GM23338 (cell line): ENCODE measurements at regions not wholly inside any gene's neighbourhood (a gene's known extent, or its start where the extent isn't known, plus 50 kb on each side); places are given as distances from the start of the nearest gene placed in this dataset.

ENCODE experiments used
- CREB1 ChIP-seq: fragments of 250-450 bp; sonication (Bioruptor Pico); IDR thresholded peaks from 2 replicates; pipeline ENCODE4 v1.5.0; 2020; ENCODE audit warnings: low read depth, mild to moderate bottlenecking, moderate library complexity
- EZH2 ChIP-seq: fragments of 200-600 bp; sonication (generic); IDR thresholded peaks from one replicate; pipeline ENCODE4 v1.8.0; 2017; ENCODE audit warnings: antibody characterized with exemption, mild to moderate bottlenecking, low read depth; ENCODE audit not compliant: unreplicated experiment
- EZH2phosphoT487 ChIP-seq: fragments of 200-600 bp; sonication (generic); IDR thresholded peaks from one replicate; pipeline ENCODE4 v1.8.1; 2018; ENCODE audit warnings: antibody characterized with exemption; ENCODE audit not compliant: unreplicated experiment
- JUNB ChIP-seq: IDR thresholded peaks from one replicate; pipeline ENCODE4 v1.6.1; 2016; ENCODE audit warnings: antibody characterized with exemption; ENCODE audit not compliant: unreplicated experiment
- NANOG ChIP-seq: IDR thresholded peaks from 2 replicates; pipeline ENCODE4 v1.6.1; 2016; ENCODE audit warnings: antibody characterized with exemption, borderline replicate concordance
- POLR2AphosphoS5 ChIP-seq: IDR thresholded peaks from 2 replicates; pipeline ENCODE4 v1.6.1; 2016; ENCODE audit warnings: antibody characterized with exemption, low read depth
- STAT1 ChIP-seq: IDR thresholded peaks from one replicate; pipeline ENCODE4 v1.6.1; 2016; ENCODE audit warnings: antibody characterized with exemption; ENCODE audit not compliant: unreplicated experiment
- TF ChIP-seq, protein P1 (sequence below), 2 experiments: fragments of 200-600 bp in 1 of 2; sonication (generic) in 1 of 2; conservative IDR thresholded peaks; 2 replicates each; pipeline versions ENCODE4 v1.5.1 to v1.6.1; 2016 to 2017; ENCODE audit warnings: antibody characterized with exemption in 2 of 2, low read depth in 2 of 2, mild to moderate bottlenecking in 2 of 2, moderate library complexity in 1 of 2
- TF ChIP-seq, protein P2 (sequence below): IDR thresholded peaks from one replicate; pipeline ENCODE4 v1.6.1; 2018; ENCODE audit warnings: antibody characterized with exemption; ENCODE audit not compliant: unreplicated experiment
- TF ChIP-seq, protein P3 (sequence below): IDR thresholded peaks from 2 replicates; pipeline ENCODE4 v1.6.1; 2016; ENCODE audit warnings: antibody characterized with exemption
- TF ChIP-seq, protein P4 (sequence below): fragments of 250-450 bp; sonication (Bioruptor Pico); IDR thresholded peaks from 2 replicates; pipeline ENCODE4 v1.5.0; 2020; ENCODE audit warnings: mild to moderate bottlenecking, moderate library complexity

DNA sequence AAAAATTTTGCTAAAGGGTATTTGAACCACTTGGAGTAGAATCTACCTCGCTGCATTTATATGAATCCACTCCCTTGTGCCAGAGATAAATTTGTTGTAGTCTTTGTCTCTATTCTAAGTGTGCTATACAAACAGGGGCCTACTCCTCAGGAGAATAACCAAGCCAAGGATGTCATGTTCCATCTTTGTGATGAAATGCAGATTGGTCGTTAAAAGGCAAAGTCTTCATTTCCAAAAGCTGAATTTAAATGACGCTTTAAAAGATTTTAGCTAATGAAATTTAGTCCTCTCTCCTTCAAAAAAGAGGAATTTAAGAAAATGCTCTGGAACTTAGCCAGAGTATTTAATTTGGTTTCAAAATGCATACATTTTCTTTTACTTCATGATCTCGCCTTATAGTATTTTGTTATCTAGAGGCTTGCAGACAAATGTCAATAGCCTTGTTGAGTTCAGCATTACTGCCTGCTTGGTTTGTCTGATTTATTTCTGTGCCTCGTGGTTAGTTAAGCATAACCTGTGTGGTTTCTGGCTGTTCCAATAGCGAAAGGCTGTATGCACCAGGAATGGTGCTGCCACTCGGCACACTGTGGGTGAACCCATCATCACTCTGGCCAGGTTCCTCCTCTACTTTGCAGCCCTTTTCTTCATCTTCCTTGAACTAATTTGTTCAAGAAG lies 417.6 kb downstream of the ZNF521 start:
- TF ChIP-seq, protein P1, sequence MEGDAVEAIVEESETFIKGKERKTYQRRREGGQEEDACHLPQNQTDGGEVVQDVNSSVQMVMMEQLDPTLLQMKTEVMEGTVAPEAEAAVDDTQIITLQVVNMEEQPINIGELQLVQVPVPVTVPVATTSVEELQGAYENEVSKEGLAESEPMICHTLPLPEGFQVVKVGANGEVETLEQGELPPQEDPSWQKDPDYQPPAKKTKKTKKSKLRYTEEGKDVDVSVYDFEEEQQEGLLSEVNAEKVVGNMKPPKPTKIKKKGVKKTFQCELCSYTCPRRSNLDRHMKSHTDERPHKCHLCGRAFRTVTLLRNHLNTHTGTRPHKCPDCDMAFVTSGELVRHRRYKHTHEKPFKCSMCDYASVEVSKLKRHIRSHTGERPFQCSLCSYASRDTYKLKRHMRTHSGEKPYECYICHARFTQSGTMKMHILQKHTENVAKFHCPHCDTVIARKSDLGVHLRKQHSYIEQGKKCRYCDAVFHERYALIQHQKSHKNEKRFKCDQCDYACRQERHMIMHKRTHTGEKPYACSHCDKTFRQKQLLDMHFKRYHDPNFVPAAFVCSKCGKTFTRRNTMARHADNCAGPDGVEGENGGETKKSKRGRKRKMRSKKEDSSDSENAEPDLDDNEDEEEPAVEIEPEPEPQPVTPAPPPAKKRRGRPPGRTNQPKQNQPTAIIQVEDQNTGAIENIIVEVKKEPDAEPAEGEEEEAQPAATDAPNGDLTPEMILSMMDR (conservative IDR thresholded peaks at IDR 0.05; ENCODE audit: low read depth in 2 of 2): no peak
- TF ChIP-seq EZH2 (no peak), STAT1 (no peak), CREB1 (no peak), NANOG (no peak), EZH2phosphoT487 (no peak), POLR2AphosphoS5 (no peak), JUNB (no peak)
- TF ChIP-seq, protein P2, sequence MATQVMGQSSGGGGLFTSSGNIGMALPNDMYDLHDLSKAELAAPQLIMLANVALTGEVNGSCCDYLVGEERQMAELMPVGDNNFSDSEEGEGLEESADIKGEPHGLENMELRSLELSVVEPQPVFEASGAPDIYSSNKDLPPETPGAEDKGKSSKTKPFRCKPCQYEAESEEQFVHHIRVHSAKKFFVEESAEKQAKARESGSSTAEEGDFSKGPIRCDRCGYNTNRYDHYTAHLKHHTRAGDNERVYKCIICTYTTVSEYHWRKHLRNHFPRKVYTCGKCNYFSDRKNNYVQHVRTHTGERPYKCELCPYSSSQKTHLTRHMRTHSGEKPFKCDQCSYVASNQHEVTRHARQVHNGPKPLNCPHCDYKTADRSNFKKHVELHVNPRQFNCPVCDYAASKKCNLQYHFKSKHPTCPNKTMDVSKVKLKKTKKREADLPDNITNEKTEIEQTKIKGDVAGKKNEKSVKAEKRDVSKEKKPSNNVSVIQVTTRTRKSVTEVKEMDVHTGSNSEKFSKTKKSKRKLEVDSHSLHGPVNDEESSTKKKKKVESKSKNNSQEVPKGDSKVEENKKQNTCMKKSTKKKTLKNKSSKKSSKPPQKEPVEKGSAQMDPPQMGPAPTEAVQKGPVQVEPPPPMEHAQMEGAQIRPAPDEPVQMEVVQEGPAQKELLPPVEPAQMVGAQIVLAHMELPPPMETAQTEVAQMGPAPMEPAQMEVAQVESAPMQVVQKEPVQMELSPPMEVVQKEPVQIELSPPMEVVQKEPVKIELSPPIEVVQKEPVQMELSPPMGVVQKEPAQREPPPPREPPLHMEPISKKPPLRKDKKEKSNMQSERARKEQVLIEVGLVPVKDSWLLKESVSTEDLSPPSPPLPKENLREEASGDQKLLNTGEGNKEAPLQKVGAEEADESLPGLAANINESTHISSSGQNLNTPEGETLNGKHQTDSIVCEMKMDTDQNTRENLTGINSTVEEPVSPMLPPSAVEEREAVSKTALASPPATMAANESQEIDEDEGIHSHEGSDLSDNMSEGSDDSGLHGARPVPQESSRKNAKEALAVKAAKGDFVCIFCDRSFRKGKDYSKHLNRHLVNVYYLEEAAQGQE: no peak
- TF ChIP-seq, protein P3, sequence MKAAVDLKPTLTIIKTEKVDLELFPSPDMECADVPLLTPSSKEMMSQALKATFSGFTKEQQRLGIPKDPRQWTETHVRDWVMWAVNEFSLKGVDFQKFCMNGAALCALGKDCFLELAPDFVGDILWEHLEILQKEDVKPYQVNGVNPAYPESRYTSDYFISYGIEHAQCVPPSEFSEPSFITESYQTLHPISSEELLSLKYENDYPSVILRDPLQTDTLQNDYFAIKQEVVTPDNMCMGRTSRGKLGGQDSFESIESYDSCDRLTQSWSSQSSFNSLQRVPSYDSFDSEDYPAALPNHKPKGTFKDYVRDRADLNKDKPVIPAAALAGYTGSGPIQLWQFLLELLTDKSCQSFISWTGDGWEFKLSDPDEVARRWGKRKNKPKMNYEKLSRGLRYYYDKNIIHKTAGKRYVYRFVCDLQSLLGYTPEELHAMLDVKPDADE: no peak
- TF ChIP-seq, protein P4, sequence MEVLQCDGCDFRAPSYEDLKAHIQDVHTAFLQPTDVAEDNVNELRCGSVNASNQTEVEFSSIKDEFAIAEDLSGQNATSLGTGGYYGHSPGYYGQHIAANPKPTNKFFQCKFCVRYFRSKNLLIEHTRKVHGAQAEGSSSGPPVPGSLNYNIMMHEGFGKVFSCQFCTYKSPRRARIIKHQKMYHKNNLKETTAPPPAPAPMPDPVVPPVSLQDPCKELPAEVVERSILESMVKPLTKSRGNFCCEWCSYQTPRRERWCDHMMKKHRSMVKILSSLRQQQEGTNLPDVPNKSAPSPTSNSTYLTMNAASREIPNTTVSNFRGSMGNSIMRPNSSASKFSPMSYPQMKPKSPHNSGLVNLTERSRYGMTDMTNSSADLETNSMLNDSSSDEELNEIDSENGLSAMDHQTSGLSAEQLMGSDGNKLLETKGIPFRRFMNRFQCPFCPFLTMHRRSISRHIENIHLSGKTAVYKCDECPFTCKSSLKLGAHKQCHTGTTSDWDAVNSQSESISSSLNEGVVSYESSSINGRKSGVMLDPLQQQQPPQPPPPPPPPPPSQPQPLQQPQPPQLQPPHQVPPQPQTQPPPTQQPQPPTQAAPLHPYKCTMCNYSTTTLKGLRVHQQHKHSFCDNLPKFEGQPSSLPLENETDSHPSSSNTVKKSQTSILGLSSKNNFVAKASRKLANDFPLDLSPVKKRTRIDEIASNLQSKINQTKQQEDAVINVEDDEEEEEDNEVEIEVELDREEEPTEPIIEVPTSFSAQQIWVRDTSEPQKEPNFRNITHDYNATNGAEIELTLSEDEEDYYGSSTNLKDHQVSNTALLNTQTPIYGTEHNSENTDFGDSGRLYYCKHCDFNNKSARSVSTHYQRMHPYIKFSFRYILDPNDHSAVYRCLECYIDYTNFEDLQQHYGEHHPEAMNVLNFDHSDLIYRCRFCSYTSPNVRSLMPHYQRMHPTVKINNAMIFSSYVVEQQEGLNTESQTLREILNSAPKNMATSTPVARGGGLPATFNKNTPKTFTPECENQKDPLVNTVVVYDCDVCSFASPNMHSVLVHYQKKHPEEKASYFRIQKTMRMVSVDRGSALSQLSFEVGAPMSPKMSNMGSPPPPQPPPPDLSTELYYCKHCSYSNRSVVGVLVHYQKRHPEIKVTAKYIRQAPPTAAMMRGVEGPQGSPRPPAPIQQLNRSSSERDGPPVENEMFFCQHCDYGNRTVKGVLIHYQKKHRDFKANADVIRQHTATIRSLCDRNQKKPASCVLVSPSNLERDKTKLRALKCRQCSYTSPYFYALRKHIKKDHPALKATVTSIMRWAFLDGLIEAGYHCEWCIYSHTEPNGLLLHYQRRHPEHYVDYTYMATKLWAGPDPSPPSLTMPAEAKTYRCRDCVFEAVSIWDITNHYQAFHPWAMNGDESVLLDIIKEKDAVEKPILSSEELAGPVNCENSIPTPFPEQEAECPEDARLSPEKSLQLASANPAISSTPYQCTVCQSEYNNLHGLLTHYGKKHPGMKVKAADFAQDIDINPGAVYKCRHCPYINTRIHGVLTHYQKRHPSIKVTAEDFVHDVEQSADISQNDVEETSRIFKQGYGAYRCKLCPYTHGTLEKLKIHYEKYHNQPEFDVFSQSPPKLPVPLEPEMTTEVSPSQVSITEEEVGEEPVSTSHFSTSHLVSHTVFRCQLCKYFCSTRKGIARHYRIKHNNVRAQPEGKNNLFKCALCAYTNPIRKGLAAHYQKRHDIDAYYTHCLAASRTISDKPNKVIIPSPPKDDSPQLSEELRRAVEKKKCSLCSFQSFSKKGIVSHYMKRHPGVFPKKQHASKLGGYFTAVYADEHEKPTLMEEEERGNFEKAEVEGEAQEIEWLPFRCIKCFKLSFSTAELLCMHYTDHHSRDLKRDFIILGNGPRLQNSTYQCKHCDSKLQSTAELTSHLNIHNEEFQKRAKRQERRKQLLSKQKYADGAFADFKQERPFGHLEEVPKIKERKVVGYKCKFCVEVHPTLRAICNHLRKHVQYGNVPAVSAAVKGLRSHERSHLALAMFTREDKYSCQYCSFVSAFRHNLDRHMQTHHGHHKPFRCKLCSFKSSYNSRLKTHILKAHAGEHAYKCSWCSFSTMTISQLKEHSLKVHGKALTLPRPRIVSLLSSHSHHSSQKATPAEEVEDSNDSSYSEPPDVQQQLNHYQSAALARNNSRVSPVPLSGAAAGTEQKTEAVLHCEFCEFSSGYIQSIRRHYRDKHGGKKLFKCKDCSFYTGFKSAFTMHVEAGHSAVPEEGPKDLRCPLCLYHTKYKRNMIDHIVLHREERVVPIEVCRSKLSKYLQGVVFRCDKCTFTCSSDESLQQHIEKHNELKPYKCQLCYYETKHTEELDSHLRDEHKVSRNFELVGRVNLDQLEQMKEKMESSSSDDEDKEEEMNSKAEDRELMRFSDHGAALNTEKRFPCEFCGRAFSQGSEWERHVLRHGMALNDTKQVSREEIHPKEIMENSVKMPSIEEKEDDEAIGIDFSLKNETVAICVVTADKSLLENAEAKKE (CRISPR knock-in tag): no peak
